Brain microvascular endothelial cell (primary cell): ENCODE measurements at regions not wholly inside any gene's neighbourhood (a gene's known extent, or its start where the extent isn't known, plus 50 kb on each side); places are given as distances from the start of the nearest gene placed in this dataset.
A peak's percentile ranks its signal among the peaks of the same experiment; 100 is the strongest.
"Not testable (repeated sequence)": the region's sequence is repeated elsewhere in the genome, so short reads cannot be mapped to it uniquely, and the experiment has no call there.

ENCODE experiments used
- DNase-seq: peaks from one replicate; pipeline ENCODE4 v3.0.0-alpha.2; 2020
- H3K27ac ChIP-seq: fragments of 250-450 bp; sonication (Bioruptor Pico); 2 replicates; pipeline ENCODE4 v1.5.1; 2020; ENCODE audit warnings: mild to moderate bottlenecking, moderate library complexity
- H3K27me3 ChIP-seq: fragments of 250-450 bp; sonication (Bioruptor Pico); replicated peaks from 2 replicates; pipeline ENCODE4 v1.5.1; 2020; ENCODE audit warnings: mild to moderate bottlenecking
- H3K36me3 ChIP-seq: fragments of 250-450 bp; sonication (Bioruptor Pico); replicated peaks from 2 replicates; pipeline ENCODE4 v1.5.1; 2020; ENCODE audit warnings: mild to moderate bottlenecking
- H3K4me3 ChIP-seq: 2 replicates; pipeline ENCODE4 v1.5.1; 2011; ENCODE audit warnings: low read depth, mild to moderate bottlenecking, control low read depth, low read length, moderate library complexity
- in situ Hi-C: cut with HindIII; loops from 2 replicates; pipeline ENCODE4 v1.10.0; 2017; ENCODE audit warnings: low sequenced_read_pairs, low pct_ligation_motif_present
- TF ChIP-seq, protein P1 (sequence below): IDR thresholded peaks from 2 replicates; pipeline ENCODE4 v1.5.1; 2011; ENCODE audit warnings: low read depth, mild to moderate bottlenecking, moderate library complexity, low read length, control low read depth, inconsistent platforms; ENCODE audit errors: missing control alignments

DNA sequence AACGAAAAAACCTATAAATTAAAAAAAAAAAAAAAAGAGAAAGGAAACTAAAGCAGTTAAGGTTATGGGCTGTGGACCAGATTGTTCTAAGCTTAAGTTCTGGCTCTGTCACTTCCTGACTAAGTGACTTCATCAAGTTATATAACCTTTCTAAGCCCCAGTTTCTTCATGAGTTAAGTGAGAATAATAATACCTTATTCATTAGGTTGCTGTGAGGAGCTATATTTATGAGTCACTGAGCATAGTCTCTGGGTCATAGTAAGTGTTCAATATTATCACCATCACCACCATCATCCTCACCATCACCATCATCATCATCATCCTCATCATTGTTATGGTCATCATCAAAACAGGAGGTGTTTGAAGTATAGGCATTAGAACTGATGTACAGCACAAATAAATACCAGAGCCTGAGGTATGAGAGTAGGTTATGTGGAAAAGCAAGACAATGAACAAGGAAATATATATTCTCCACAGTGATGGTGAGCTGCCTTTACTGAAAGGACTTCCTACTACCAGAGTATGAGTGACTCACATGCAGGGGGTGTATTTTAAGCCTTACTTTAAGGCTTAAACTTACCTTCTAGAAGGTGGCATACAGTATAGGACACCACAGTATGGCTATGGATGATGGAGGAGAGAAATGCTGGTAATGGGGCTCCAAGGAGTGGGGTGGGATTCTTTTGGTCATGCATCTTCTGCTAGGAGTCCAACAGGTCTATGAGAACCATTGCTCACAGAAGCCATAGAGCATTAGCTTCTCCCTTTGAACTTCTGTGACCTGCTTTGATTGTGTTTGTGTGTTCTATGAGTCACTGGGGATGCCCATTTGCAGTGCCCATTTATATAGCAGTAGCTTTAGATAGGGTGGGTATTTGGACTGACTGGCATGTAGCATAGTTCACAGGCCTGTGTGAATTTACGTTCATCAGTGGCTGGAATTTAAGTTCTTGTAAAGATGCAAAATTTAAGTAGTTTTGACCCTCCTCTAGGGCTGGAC lies 104.4 kb downstream of the KLF5 start:
- H3K4me3 ChIP-seq, result no peak overlapping the region
- in situ Hi-C loops, result no loop called here
- TF ChIP-seq, protein P1, sequence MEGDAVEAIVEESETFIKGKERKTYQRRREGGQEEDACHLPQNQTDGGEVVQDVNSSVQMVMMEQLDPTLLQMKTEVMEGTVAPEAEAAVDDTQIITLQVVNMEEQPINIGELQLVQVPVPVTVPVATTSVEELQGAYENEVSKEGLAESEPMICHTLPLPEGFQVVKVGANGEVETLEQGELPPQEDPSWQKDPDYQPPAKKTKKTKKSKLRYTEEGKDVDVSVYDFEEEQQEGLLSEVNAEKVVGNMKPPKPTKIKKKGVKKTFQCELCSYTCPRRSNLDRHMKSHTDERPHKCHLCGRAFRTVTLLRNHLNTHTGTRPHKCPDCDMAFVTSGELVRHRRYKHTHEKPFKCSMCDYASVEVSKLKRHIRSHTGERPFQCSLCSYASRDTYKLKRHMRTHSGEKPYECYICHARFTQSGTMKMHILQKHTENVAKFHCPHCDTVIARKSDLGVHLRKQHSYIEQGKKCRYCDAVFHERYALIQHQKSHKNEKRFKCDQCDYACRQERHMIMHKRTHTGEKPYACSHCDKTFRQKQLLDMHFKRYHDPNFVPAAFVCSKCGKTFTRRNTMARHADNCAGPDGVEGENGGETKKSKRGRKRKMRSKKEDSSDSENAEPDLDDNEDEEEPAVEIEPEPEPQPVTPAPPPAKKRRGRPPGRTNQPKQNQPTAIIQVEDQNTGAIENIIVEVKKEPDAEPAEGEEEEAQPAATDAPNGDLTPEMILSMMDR, result no peak
- no peaks in the 10 kb centered on the region for H3K27me3 ChIP-seq
- no peak overlapping the region for H3K27ac ChIP-seq
- no peaks in the 10 kb centered on the region for H3K36me3 ChIP-seq
- no peak for DNase-seq

GRCh38 chr13:73160371-73161031 lies 101.7 kb downstream of the KLF5 start:
- in situ Hi-C loops, DNase-seq, H3K27me3 ChIP-seq, H3K27ac ChIP-seq, H3K4me3 ChIP-seq, H3K36me3 ChIP-seq: not testable (repeated sequence)

GRCh38 chr13:73158851-73159250 lies 100.0 kb downstream of the KLF5 start:
- H3K4me3 ChIP-seq, result no peak overlapping the region
- TF ChIP-seq, protein P1, result no peak
- H3K27me3 ChIP-seq, result no peaks in the 10 kb centered on the region
- no peaks in the 10 kb centered on the region for H3K36me3 ChIP-seq
- DNase-seq, result peak; percentile 40
- no peak overlapping the region for H3K27ac ChIP-seq
- in situ Hi-C loops, result no loop called here

DNA sequence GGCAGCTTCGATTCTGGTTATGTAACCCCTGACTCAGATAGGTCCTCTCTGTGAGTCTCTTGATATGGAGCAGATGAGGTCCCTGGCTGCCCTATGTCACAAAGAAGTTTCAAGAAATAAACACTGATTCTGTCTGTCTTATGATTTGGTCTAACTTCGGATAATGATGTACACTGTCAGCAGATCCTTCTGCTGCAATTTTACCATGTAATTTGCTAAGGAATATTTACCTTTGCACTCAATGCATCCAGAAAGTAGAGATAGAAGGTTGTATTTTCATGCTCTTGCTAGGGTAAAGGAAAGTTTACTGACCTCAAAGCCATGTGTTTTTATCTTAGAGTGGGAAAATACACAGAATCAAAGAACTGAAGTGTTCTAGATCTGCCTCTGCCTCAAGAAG lies 98.2 kb downstream of the KLF5 start:
- H3K36me3 ChIP-seq, result no peaks in the 10 kb centered on the region
- H3K27ac ChIP-seq, result no peak overlapping the region
- TF ChIP-seq, protein P1, result no peak
- DNase-seq, result no peak
- in situ Hi-C loops, result no loop called here
- H3K27me3 ChIP-seq, result no peaks in the 10 kb centered on the region
- no peak overlapping the region for H3K4me3 ChIP-seq

DNA sequence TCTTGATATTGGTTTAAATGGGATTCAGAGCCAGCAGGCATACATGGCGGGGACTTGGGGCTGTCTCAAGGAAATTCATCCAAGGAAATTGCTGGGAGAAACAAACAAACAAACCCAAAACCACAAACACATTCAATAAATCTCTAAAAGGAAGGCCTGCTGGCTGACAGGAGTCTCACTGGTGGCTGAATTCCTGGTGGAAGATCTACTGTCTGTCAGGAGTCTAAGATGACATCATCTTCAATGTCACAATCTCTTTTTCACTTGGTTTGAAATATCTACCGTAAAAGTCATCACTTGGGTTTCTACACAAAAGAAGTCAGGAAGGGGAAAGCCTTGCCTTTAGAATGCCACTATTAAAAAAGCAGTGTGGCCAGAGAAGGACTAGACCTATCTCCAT lies 87.9 kb downstream of the KLF5 start:
- TF ChIP-seq, protein P1, result no peak
- DNase-seq, result no peak
- H3K27me3 ChIP-seq, result no peaks in the 10 kb centered on the region
- in situ Hi-C loops, result no loop called here
- H3K36me3 ChIP-seq, result no peaks in the 10 kb centered on the region
- H3K27ac ChIP-seq, result no peak overlapping the region
- no peak overlapping the region for H3K4me3 ChIP-seq

- no peak overlapping the region for H3K27ac ChIP-seq
- no peak overlapping the region for H3K4me3 ChIP-seq
- no peak for DNase-seq
- no peaks in the 10 kb centered on the region for H3K36me3 ChIP-seq
- TF ChIP-seq, protein P1, result no peak
- in situ Hi-C loops, result no loop called here
- no peaks in the 10 kb centered on the region for H3K27me3 ChIP-seq
Observed at GRCh38 chr13:73142071-73142470, 83.3 kb downstream of the KLF5 start.
